ENCODE measurements at regions not wholly inside any gene's neighbourhood (a gene's known extent, or its start where the extent isn't known, plus 50 kb on each side); places are given as distances from the start of the nearest gene placed in this dataset.
"Not testable (repeated sequence)": the region's sequence is repeated elsewhere in the genome, so short reads cannot be mapped to it uniquely, and the experiment has no call there.

DNA sequence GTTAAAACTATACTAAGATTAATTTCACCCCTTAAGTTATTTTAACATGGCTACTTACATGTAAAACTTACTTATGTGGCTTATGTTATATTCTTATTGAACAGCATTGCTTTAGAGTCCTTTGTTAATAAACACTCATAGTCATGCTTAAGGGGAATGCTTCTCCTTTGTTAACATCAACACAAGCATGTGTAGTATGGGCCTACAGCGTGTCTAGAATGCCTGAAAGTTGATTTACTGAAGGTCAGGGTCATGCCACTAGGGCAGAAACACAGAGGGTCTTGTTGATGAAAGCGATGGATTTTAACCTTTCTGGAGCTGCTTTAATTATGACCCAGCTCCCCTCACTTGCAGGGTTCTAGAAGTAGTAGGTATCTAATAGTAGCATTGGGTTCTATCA, 159.8 kb upstream of the DLX2 start:
- no peak for TF ChIP-seq POLR2AphosphoS5 (IDR thresholded peaks at IDR 0.05; ENCODE audit: borderline replicate concordance, low read depth, low read length)
- no peak for TF ChIP-seq FOXP2 (optimal IDR thresholded peaks at IDR 0.05; ENCODE audit: control extremely low read depth, extremely low read length, insufficient read depth)
- TF ChIP-seq EZH2 (IDR thresholded peaks at IDR 0.05), result no peak

DNA sequence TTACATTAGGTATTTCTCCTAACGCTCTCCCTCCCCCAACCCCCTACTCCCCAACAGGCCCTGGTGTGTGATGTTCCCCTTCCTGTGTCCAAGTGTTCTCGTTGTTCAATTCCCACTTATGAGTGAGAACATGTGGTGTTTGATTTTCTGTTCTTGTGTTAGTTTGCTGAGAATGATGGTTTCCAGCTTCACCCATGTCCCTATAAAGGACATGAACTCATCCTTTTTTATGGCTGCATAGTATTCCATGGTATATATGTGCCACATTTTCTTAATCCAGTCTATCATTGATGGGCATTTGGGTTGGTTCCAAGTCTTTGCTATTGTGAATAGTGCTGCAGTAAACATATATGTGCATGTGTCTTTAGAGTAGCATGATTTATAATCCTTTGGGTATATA, 162.1 kb upstream of the DLX2 start:
- not testable (repeated sequence) for H3K27ac ChIP-seq; H3K36me3 ChIP-seq (ENCODE audit: insufficient read depth, low read length); DNase-seq (ENCODE audit: low read depth, low spot score); H3K9me3 ChIP-seq (ENCODE audit: low read depth, low read length); H3K4me3 ChIP-seq; H3K9ac ChIP-seq (ENCODE audit: insufficient read length)

More for the DNA sequence above, 159.8 kb upstream of the DLX2 start:
- Histone ChIP-seq H3K9ac (ENCODE audit: insufficient read length) (no peak overlapping the region), H3K36me3 (ENCODE audit: insufficient read depth, low read length) (no peaks in the 10 kb centered on the region), H3K9me3 (ENCODE audit: low read depth, low read length) (no peaks in the 10 kb centered on the region), H3K27ac (no peak overlapping the region), H3K4me3 (no peak overlapping the region)
- DNase-seq (ENCODE audit: low read depth, low spot score), result no peak

DNA sequence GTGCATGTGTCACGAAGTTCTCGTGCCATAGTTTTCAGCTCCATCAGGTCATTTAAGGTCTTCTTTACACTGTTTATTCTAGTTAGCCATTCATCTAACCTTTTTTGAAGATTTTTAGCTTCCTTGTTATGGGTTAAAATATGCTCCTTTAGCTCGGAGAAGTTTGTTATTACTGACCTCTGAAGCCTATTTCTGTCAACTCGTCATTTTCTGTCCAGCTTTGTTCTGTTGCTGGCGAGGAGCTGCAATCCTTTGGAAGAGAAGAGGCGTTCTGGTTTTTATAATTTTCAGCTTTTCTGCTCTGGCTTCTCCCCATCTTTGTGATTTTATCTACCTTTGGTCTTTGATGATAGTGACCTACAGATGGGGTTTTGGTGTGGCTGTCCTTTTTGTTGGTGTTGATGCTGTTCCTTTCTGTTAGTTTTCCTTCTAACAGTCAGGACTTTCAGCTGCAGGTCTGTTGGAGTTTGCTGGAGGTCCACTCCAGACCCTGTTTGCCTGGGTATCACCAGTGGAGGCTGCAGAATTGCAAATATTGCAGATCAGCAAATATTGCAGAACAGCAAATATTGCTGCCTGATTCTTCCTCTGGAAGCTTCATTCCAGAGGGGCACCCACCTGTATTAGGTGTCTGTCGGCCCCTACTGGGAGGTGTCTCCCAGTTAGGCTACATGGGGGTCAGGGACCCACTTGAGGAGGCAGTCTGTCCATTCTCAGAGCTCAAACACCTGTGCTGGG, 157.7 kb upstream of the ITGA6 start:
- H3K4me3 ChIP-seq; DNase-seq (ENCODE audit: low read depth, low spot score); H3K36me3 ChIP-seq (ENCODE audit: insufficient read depth, low read length); H3K9ac ChIP-seq (ENCODE audit: insufficient read length); H3K9me3 ChIP-seq (ENCODE audit: low read depth, low read length); H3K27ac ChIP-seq: not testable (repeated sequence)

DNA sequence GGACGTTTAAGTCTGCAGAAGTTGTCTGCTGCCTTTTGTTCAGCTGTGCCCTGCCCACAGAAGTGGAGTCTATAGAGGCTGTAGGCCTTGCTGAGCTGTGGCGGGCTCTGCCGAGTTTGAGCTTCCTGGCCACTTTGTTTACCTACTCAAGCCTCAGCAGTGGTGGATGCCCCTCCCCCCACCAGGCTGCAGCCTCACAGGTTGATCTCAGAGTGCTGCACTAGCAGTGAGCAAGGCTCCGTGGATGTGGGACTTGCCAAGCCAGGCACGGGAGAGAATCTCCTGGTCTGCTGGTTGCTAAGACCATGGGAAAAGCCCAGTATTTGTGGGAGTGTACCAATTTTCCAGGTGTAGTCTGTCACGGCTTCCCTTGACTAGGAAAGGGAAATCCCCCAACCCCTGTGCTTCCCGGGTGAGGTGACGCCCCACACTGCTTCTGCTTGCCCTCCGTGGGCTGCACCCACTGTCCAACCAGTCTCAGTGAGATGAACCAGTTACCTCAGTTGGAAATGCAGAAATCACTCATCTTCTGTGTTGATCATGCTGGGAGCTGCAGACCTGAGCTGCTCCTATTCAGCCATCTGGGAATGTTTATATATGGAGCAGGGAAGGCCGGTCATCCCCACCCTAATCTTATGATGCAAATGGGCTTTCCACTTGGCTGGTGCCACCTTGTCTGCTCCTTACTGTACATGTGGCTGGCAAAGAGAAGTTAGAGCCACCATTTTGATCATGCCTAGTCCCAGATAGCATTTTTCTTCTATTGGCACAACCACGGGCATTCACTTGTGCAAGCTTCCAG, 156.9 kb upstream of the ITGA6 start:
- no peaks in the 10 kb centered on the region for H3K36me3 ChIP-seq (ENCODE audit: insufficient read depth, low read length)
- no peak for DNase-seq (ENCODE audit: low read depth, low spot score)
- TF ChIP-seq EZH2 (IDR thresholded peaks at IDR 0.05), result no peak
- no peak for TF ChIP-seq POLR2AphosphoS5 (IDR thresholded peaks at IDR 0.05; ENCODE audit: borderline replicate concordance, low read depth, low read length)
- no peak for TF ChIP-seq FOXP2 (optimal IDR thresholded peaks at IDR 0.05; ENCODE audit: control extremely low read depth, extremely low read length, insufficient read depth)
- no peaks in the 10 kb centered on the region for H3K9me3 ChIP-seq (ENCODE audit: low read depth, low read length)
- no peak overlapping the region for H3K4me3 ChIP-seq
- H3K9ac ChIP-seq (ENCODE audit: insufficient read length), result no peak overlapping the region
- H3K27ac ChIP-seq, result no peak overlapping the region

DNA sequence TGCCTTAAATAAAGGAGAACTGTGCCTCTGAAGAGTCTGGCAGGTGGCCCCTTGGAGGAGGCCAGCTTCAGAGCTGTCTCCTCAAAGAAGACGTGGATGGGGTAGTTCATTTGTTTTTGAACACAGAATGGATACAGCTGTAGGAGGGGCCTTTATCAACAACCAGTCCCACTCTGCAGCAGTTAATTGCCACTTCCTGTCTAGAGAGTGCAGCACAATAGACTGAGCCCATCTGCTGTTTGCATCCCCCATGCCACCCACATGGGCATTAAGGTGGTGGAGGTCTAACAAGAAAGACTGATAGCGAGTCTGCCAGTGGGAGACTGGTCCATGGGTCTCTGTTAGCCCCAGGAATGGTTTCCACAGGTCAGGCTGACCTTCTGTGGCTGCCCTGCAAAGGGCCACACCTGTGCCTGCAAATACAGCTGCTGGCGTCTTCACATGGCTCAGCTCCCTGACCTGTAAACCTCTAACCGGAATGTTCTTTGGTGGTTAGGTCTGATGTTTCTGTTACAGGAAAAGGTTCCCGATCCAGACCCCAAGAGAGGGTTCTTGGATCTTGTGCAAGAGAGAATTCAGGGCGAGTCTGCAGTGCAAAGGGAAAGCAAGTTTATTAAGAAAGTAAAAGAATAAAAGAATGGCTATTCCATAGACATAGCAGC, 153.3 kb upstream of the ITGA6 start:
- TF ChIP-seq EZH2 (IDR thresholded peaks at IDR 0.05), result no peak
- TF ChIP-seq FOXP2 (optimal IDR thresholded peaks at IDR 0.05; ENCODE audit: control extremely low read depth, extremely low read length, insufficient read depth), result no peak
- no peak for TF ChIP-seq POLR2AphosphoS5 (IDR thresholded peaks at IDR 0.05; ENCODE audit: borderline replicate concordance, low read depth, low read length)
- no peak overlapping the region for H3K4me3 ChIP-seq
- no peaks in the 10 kb centered on the region for H3K36me3 ChIP-seq (ENCODE audit: insufficient read depth, low read length)
- no peak overlapping the region for H3K9ac ChIP-seq (ENCODE audit: insufficient read length)
- DNase-seq (ENCODE audit: low read depth, low spot score), result no peak
- H3K9me3 ChIP-seq (ENCODE audit: low read depth, low read length), result no peaks in the 10 kb centered on the region
- no peak overlapping the region for H3K27ac ChIP-seq

DNA sequence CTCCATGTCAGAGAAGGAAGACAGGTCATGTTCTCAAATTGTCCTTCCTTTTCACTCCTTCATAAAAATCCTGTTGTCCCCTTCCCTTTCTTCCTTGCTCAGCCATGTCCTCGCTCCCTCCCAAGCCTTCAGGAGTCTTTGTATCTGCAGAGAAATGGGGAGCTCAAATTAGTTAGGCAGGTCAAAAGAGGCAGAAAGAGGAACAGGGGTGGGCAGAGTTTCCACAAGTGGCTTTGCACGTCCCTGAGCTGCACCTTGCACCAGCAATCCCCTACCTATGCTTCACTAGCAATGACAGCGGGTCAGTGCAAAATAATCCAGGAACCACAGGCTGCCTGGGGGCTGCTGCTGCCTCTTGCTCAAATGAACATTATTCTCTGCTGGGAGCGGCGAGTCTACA, 152.1 kb upstream of the ITGA6 start:
- no peak overlapping the region for H3K9ac ChIP-seq (ENCODE audit: insufficient read length)
- no peak for TF ChIP-seq FOXP2 (optimal IDR thresholded peaks at IDR 0.05; ENCODE audit: control extremely low read depth, extremely low read length, insufficient read depth)
- TF ChIP-seq EZH2 (IDR thresholded peaks at IDR 0.05), result no peak
- TF ChIP-seq POLR2AphosphoS5 (IDR thresholded peaks at IDR 0.05; ENCODE audit: borderline replicate concordance, low read depth, low read length), result no peak

DNA sequence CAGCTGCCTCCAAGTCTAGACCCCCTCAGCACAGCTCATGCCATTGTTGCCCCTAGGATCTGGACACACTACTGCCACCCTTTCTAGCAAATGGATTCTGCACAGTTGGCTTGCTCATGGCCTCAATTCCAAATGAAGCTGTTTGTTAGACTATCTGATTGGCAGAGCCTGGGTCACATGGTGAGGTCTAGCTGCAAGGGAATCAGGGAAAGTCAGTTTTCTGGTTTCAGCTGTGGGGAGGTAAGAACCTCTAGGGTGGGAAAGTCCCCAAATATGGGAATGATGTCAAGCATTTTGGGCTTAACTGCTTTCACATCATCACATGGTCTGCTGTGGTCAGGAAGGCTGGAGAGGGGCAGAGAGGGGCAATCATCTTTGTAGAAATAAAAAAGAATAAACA, 150.4 kb upstream of the ITGA6 start:
- TF ChIP-seq EZH2 (IDR thresholded peaks at IDR 0.05), result no peak
- no peak for TF ChIP-seq POLR2AphosphoS5 (IDR thresholded peaks at IDR 0.05; ENCODE audit: borderline replicate concordance, low read depth, low read length)
- TF ChIP-seq FOXP2 (optimal IDR thresholded peaks at IDR 0.05; ENCODE audit: control extremely low read depth, extremely low read length, insufficient read depth), result no peak

More for the DNA sequence above, 152.1 kb upstream of the ITGA6 start:
- no peak overlapping the region for H3K27ac ChIP-seq
- no peaks in the 10 kb centered on the region for H3K9me3 ChIP-seq (ENCODE audit: low read depth, low read length)
- H3K36me3 ChIP-seq (ENCODE audit: insufficient read depth, low read length), result no peaks in the 10 kb centered on the region
- no peak overlapping the region for H3K4me3 ChIP-seq
- DNase-seq (ENCODE audit: low read depth, low spot score), result no peak

DNA sequence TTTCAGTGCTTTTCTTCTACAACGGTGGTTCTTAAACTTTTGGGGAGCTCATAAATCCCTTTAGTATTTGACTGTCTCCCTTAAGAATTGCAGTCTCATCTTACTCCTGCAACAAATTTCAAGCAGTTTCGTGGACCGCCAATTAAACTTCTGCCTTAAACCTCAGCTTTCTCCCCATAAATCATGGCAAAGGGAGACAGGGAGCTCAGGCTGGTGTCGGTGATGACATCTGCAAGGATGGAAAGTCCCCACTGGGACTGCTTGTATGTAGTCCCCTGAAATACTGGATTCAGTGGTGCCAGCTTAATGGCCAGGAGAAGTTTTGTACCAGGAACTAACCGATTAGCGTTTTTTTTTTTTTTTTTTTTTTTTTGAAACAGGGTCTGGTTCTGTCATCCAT, 148.7 kb upstream of the ITGA6 start:
- Histone ChIP-seq H3K9ac (ENCODE audit: insufficient read length) (no peak overlapping the region), H3K36me3 (ENCODE audit: insufficient read depth, low read length) (no peaks in the 10 kb centered on the region), H3K9me3 (ENCODE audit: low read depth, low read length) (no peaks in the 10 kb centered on the region), H3K4me3 (no peak overlapping the region), H3K27ac (no peak overlapping the region)
- no peak for TF ChIP-seq POLR2AphosphoS5 (IDR thresholded peaks at IDR 0.05; ENCODE audit: borderline replicate concordance, low read depth, low read length)
- TF ChIP-seq EZH2 (IDR thresholded peaks at IDR 0.05), result no peak
- no peak for TF ChIP-seq FOXP2 (optimal IDR thresholded peaks at IDR 0.05; ENCODE audit: control extremely low read depth, extremely low read length, insufficient read depth)
- DNase-seq (ENCODE audit: low read depth, low spot score), result no peak

More for the DNA sequence above, 150.4 kb upstream of the ITGA6 start:
- no peak for DNase-seq (ENCODE audit: low read depth, low spot score)
- Histone ChIP-seq H3K9me3 (ENCODE audit: low read depth, low read length) (no peaks in the 10 kb centered on the region), H3K9ac (ENCODE audit: insufficient read length) (no peak overlapping the region), H3K4me3 (no peak overlapping the region), H3K27ac (no peak overlapping the region), H3K36me3 (ENCODE audit: insufficient read depth, low read length) (no peaks in the 10 kb centered on the region)

Data from SK-N-MC (cell line).